ENCODE measurements at regions not wholly inside any gene's neighbourhood (a gene's known extent, or its start where the extent isn't known, plus 50 kb on each side); places are given as distances from the start of the nearest gene placed in this dataset.

DNA sequence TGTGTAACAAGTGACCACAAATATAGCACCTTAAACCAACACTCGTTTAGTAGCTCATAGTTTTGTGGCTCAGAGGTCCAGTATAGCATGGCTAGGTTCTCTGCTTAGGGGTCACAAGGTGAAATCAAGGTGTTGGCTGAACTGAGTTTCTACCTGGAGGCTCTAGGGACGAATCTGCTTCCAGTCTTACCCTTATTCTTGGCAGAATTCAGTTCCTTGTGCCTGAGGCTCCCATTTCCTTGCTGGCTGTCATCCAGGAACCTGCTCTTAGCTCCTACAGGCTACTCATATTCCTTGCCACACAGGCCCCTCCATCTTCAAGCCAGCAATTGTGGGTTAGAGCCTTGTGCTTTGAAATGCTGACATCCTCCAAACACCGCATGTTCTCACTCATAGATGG lies 212.3 kb upstream of the CDH13 start (continued):
- TF ChIP-seq, protein P1, sequence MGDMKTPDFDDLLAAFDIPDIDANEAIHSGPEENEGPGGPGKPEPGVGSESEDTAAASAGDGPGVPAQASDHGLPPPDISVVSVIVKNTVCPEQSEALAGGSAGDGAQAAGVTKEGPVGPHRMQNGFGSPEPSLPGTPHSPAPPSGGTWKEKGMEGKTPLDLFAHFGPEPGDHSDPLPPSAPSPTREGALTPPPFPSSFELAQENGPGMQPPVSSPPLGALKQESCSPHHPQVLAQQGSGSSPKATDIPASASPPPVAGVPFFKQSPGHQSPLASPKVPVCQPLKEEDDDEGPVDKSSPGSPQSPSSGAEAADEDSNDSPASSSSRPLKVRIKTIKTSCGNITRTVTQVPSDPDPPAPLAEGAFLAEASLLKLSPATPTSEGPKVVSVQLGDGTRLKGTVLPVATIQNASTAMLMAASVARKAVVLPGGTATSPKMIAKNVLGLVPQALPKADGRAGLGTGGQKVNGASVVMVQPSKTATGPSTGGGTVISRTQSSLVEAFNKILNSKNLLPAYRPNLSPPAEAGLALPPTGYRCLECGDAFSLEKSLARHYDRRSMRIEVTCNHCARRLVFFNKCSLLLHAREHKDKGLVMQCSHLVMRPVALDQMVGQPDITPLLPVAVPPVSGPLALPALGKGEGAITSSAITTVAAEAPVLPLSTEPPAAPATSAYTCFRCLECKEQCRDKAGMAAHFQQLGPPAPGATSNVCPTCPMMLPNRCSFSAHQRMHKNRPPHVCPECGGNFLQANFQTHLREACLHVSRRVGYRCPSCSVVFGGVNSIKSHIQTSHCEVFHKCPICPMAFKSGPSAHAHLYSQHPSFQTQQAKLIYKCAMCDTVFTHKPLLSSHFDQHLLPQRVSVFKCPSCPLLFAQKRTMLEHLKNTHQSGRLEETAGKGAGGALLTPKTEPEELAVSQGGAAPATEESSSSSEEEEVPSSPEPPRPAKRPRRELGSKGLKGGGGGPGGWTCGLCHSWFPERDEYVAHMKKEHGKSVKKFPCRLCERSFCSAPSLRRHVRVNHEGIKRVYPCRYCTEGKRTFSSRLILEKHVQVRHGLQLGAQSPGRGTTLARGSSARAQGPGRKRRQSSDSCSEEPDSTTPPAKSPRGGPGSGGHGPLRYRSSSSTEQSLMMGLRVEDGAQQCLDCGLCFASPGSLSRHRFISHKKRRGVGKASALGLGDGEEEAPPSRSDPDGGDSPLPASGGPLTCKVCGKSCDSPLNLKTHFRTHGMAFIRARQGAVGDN (IDR thresholded peaks at IDR 0.05), result no peak
- TF ChIP-seq, protein P2, sequence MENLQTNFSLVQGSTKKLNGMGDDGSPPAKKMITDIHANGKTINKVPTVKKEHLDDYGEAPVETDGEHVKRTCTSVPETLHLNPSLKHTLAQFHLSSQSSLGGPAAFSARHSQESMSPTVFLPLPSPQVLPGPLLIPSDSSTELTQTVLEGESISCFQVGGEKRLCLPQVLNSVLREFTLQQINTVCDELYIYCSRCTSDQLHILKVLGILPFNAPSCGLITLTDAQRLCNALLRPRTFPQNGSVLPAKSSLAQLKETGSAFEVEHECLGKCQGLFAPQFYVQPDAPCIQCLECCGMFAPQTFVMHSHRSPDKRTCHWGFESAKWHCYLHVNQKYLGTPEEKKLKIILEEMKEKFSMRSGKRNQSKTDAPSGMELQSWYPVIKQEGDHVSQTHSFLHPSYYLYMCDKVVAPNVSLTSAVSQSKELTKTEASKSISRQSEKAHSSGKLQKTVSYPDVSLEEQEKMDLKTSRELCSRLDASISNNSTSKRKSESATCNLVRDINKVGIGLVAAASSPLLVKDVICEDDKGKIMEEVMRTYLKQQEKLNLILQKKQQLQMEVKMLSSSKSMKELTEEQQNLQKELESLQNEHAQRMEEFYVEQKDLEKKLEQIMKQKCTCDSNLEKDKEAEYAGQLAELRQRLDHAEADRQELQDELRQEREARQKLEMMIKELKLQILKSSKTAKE (IDR thresholded peaks at IDR 0.05; ENCODE audit: low read depth, poor library complexity, severe bottlenecking), result no peak
- TF ChIP-seq MEF2B (IDR thresholded peaks at IDR 0.05; ENCODE audit: partially characterized antibody, poor library complexity, severe bottlenecking) (no peak), NR2C1 (IDR thresholded peaks at IDR 0.05) (no peak), ZSCAN29 (IDR thresholded peaks at IDR 0.05) (no peak), MTA2 (IDR thresholded peaks at IDR 0.05; ENCODE audit: low read depth) (no peak), PML (IDR thresholded peaks at IDR 0.05; ENCODE audit: low read length) (no peak)

DNA sequence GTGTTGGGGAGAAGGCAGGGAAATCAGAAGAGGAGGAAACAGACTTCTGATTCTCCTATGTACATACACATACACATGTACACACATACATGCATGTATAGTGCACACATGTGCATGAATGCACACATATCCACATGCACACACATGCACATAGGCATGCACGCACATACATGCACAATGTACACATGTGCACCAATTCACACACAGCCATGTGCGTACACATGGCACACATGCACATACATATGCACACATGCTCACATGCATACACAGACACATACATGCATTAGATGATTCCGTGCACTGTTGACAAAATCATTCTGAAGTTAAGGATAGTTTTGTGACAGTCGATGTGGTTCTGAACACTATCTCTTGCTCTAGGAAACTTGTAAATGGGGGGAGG lies 214.0 kb upstream of the CDH13 start:
- H2AFZ ChIP-seq (ENCODE audit: control insufficient read depth, low read depth, low read length), result no peak overlapping the region
- H3K9ac ChIP-seq (ENCODE audit: control insufficient read depth, insufficient read depth, low read length), result no peak overlapping the region
- BruUV-seq (replicated peaks), result no TSS peak
- SMC1A ChIA-PET (ENCODE audit: uncharacterized antibody, unreplicated experiment), result no interaction called here
- no peak overlapping the region for H3K4me2 ChIP-seq (ENCODE audit: control insufficient read depth, insufficient read depth)
- H3K27me3 ChIP-seq (replicated peaks in 1 of 2; ENCODE audit: control insufficient read depth in 2 of 2, insufficient read depth in 2 of 2, low read length in 1 of 2), result peaks cover 2 to 3% of the 10 kb centered on the region in 2 experiments; a peak in 1 of 4 replicates
- FAIRE-seq (no peak), ATAC-seq (no peak), DNase-seq (ENCODE audit: low read depth, low spot score) (no peak)
- no peaks in the 10 kb centered on the region for H3K4me1 ChIP-seq (ENCODE audit: control insufficient read depth, insufficient read depth, low read length)
- RAD21 ChIA-PET (ENCODE audit: unreplicated experiment), result no interaction called here
- H4K20me1 ChIP-seq (ENCODE audit: control insufficient read depth, insufficient read depth), result no peaks in the 10 kb centered on the region
- WGBS (ENCODE audit: insufficient coverage, insufficient replicate concordance, low lambda C conversion rate, missing lambda C conversion rate), result 47% methylated on average over 4 of the region's 4 CpGs
- no peaks in the 10 kb centered on the region for H3K36me3 ChIP-seq (ENCODE audit: control insufficient read depth in 2 of 2, insufficient read depth in 2 of 2, low read length in 1 of 2)
- no peaks in the 10 kb centered on the region for H3K9me3 ChIP-seq (replicated peaks; ENCODE audit: control insufficient read depth, insufficient read depth, low read length)
- CTCF ChIA-PET, result no interaction called here
- H3K79me2 ChIP-seq (ENCODE audit: control insufficient read depth, insufficient read depth, low read length), result no peaks in the 10 kb centered on the region
- H3K27ac ChIP-seq (ENCODE audit: control insufficient read depth, insufficient read depth), result no peak overlapping the region
- in situ Hi-C loops (cut with MboI) (no loop called here), intact Hi-C loops (cut with micrococcal nuclease; ENCODE audit: unreplicated experiment) (no loop called here)
- no peak overlapping the region for H3K4me3 ChIP-seq
- POLR2A ChIA-PET, result no interaction called here
- TF ChIP-seq KDM1A (IDR thresholded peaks at IDR 0.05; ENCODE audit: borderline replicate concordance) (no peak), RAD51 (IDR thresholded peaks at IDR 0.05) (no peak), ZNF274 (IDR thresholded peaks at IDR 0.05; ENCODE audit: insufficient read depth, insufficient read length) (no peak), BHLHE40 (IDR thresholded peaks at IDR 0.05; ENCODE audit: borderline replicate concordance in 1 of 2, low read depth in 2 of 2, low read length in 1 of 2) (no peak), FOS (IDR thresholded peaks at IDR 0.05; ENCODE audit: borderline replicate concordance, extremely low read depth, insufficient read length) (no peak), RB1 (IDR thresholded peaks at IDR 0.05; ENCODE audit: borderline replicate concordance) (no peak), EP300 (IDR thresholded peaks at IDR 0.05; ENCODE audit: borderline replicate concordance in 1 of 2, control insufficient read depth in 1 of 2, low read depth in 2 of 2, low read length in 2 of 2) (no peak), HCFC1 (IDR thresholded peaks at IDR 0.05; ENCODE audit: low read length) (no peak), RELA (IDR thresholded peaks at IDR 0.05; ENCODE audit: borderline replicate concordance, partially characterized antibody) (no peak)
- TF ChIP-seq, protein P2 (IDR thresholded peaks at IDR 0.05; ENCODE audit: low read depth, poor library complexity, severe bottlenecking), result no peak

Data from GM12878 (cell line).